ENCODE measurements at regions not wholly inside any gene's neighbourhood (a gene's known extent, or its start where the extent isn't known, plus 50 kb on each side); places are given as distances from the start of the nearest gene placed in this dataset.
A peak's percentile ranks its signal among the peaks of the same experiment; 100 is the strongest.

- TF ChIP-seq CTCF (conservative IDR thresholded peaks at IDR 0.05; ENCODE audit: low read depth, low read length) (peak; percentile 42), EZH2phosphoT487 (IDR thresholded peaks at IDR 0.05; ENCODE audit: borderline replicate concordance, low read length) (no peak), EZH2 (IDR thresholded peaks at IDR 0.05; ENCODE audit: low read length, unreplicated experiment) (no peak)
Measured at GRCh38 chr3:96022676-96023075, 791.7 kb upstream of the EPHA6 start.

All from PC-3 (cell line).